ENCODE measurements at regions not wholly inside any gene's neighbourhood (a gene's known extent, or its start where the extent isn't known, plus 50 kb on each side); places are given as distances from the start of the nearest gene placed in this dataset.

GRCh38 chr22:49527611-49528419, 299.9 kb downstream of the BRD1 start:
- no peak overlapping the region for H3K27ac ChIP-seq
- no peak for TF ChIP-seq CTCF (conservative IDR thresholded peaks at IDR 0.05)

- TF ChIP-seq CTCF (conservative IDR thresholded peaks at IDR 0.05): no peak
- no peak overlapping the region for H3K27ac ChIP-seq
These were observed 301.7 kb downstream of the BRD1 start for GRCh38 chr22:49525801-49526535.

- TF ChIP-seq CTCF (conservative IDR thresholded peaks at IDR 0.05): no peak
- no peak overlapping the region for H3K27ac ChIP-seq
These were observed 302.3 kb downstream of the BRD1 start for GRCh38 chr22:49525360-49525759.

- no peak for TF ChIP-seq CTCF (conservative IDR thresholded peaks at IDR 0.05)
These were observed 303.3 kb downstream of the BRD1 start for GRCh38 chr22:49524362-49524761.

GRCh38 chr22:49523374-49524008, 304.2 kb downstream of the BRD1 start:
- TF ChIP-seq CTCF (conservative IDR thresholded peaks at IDR 0.05): no peak
- H3K27ac ChIP-seq: no peak overlapping the region

More at GRCh38 chr22:49524362-49524761, 303.3 kb downstream of the BRD1 start:
- H3K27ac ChIP-seq: no peak overlapping the region

GRCh38 chr22:49522582-49523373, 304.9 kb downstream of the BRD1 start:
- no peak overlapping the region for H3K27ac ChIP-seq
- no peak for TF ChIP-seq CTCF (conservative IDR thresholded peaks at IDR 0.05)

All from VCaP (cell line).